ENCODE measurements at regions not wholly inside any gene's neighbourhood (a gene's known extent, or its start where the extent isn't known, plus 50 kb on each side); places are given as distances from the start of the nearest gene placed in this dataset.

- TF ChIP-seq CTCF (IDR thresholded peaks at IDR 0.05; ENCODE audit: insufficient read depth, low read depth, low read length) = no peak
- ChIA-PET POLR2A (no interaction called here), CTCF (interaction anchor here (1.6 kb wide), 1 partner anchor 70 kb away, joined by 5 read pairs; no protein-coding TSS in a partner anchor)
- H3K4me3 ChIP-seq (ENCODE audit: low read depth, low read length) = no peak overlapping the region
- H3K36me3 ChIP-seq (ENCODE audit: control insufficient read depth, insufficient read depth, low read length) = no peaks in the 10 kb centered on the region
- DNase-seq (ENCODE audit: low read depth) = no peak
- no peaks in the 10 kb centered on the region for H3K27me3 ChIP-seq (ENCODE audit: control insufficient read depth, insufficient read depth, low read length)
These were observed 188.0 kb upstream of the NAMPT start for GRCh38 chr7:106472741-106473140.

- no peak for DNase-seq (ENCODE audit: low read depth)
- POLR2A ChIA-PET = no interaction called here
- CTCF ChIA-PET = interaction anchor here (1.6 kb wide), 1 partner anchor 71 kb away, joined by 5 read pairs; no protein-coding TSS in a partner anchor
- Histone ChIP-seq H3K27me3 (ENCODE audit: control insufficient read depth, insufficient read depth, low read length) (no peaks in the 10 kb centered on the region), H3K36me3 (ENCODE audit: control insufficient read depth, insufficient read depth, low read length) (no peaks in the 10 kb centered on the region), H3K4me3 (ENCODE audit: low read depth, low read length) (no peak overlapping the region)
- TF ChIP-seq CTCF (IDR thresholded peaks at IDR 0.05; ENCODE audit: insufficient read depth, low read depth, low read length) = no peak
These were observed 187.1 kb upstream of the NAMPT start for GRCh38 chr7:106471686-106472440.

- H3K27me3 ChIP-seq (ENCODE audit: control insufficient read depth, insufficient read depth, low read length) = no peaks in the 10 kb centered on the region
- no peaks in the 10 kb centered on the region for H3K36me3 ChIP-seq (ENCODE audit: control insufficient read depth, insufficient read depth, low read length)
- no peak overlapping the region for H3K4me3 ChIP-seq (ENCODE audit: low read depth, low read length)
- ChIA-PET POLR2A (no interaction called here), CTCF (no interaction called here)
- DNase-seq (ENCODE audit: low read depth) = no peak
- TF ChIP-seq CTCF (IDR thresholded peaks at IDR 0.05; ENCODE audit: insufficient read depth, low read depth, low read length) = no peak
These were observed 186.2 kb upstream of the NAMPT start for GRCh38 chr7:106471021-106471420.

GRCh38 chr7:106466867-106467266 is 182.1 kb upstream of the NAMPT start:
- CTCF ChIA-PET = interaction anchor here (1.3 to 8.6 kb wide), 3 partner anchors 15 to 292 kb away, joined by 3 to 202 read pairs (median 6); no protein-coding TSS in a partner anchor
- no peak overlapping the region for H3K4me3 ChIP-seq (ENCODE audit: low read depth, low read length)
- no peak for DNase-seq (ENCODE audit: low read depth)
- H3K36me3 ChIP-seq (ENCODE audit: control insufficient read depth, insufficient read depth, low read length) = no peaks in the 10 kb centered on the region
- H3K27me3 ChIP-seq (ENCODE audit: control insufficient read depth, insufficient read depth, low read length) = no peaks in the 10 kb centered on the region
- TF ChIP-seq CTCF (IDR thresholded peaks at IDR 0.05; ENCODE audit: insufficient read depth, low read depth, low read length) = no peak
- POLR2A ChIA-PET = no interaction called here

- H3K4me3 ChIP-seq (ENCODE audit: low read depth, low read length) = no peak overlapping the region
- no peaks in the 10 kb centered on the region for H3K27me3 ChIP-seq (ENCODE audit: control insufficient read depth, insufficient read depth, low read length)
- ChIA-PET POLR2A (no interaction called here), CTCF (interaction anchor here (1.3 to 8.6 kb wide), 3 partner anchors 16 to 291 kb away, joined by 3 to 202 read pairs (median 5); no protein-coding TSS in a partner anchor)
- no peak for TF ChIP-seq CTCF (IDR thresholded peaks at IDR 0.05; ENCODE audit: insufficient read depth, low read depth, low read length)
- H3K36me3 ChIP-seq (ENCODE audit: control insufficient read depth, insufficient read depth, low read length) = no peaks in the 10 kb centered on the region
- DNase-seq (ENCODE audit: low read depth) = no peak
These were observed 181.1 kb upstream of the NAMPT start for GRCh38 chr7:106465704-106466468.
